H9 (cell line): ENCODE measurements at regions not wholly inside any gene's neighbourhood (a gene's known extent, or its start where the extent isn't known, plus 50 kb on each side); places are given as distances from the start of the nearest gene placed in this dataset.

Experiments used
- DNase-seq: peaks from one replicate; pipeline ENCODE4 v3.0.0-alpha.2; 2017
- H2AFZ ChIP-seq: one replicate; pipeline ENCODE4 v1.6.1; 2013; ENCODE audit warnings: mild to moderate bottlenecking, low read length, control low read depth, moderate library complexity
- H2AK5ac ChIP-seq: 2 replicates; pipeline ENCODE4 v1.6.1; 2013; ENCODE audit warnings: low read length, control low read depth, mixed read lengths; ENCODE audit not compliant: insufficient read length
- H2BK120ac ChIP-seq: one replicate; pipeline ENCODE4 v1.6.1; 2013; ENCODE audit warnings: low read depth, mild to moderate bottlenecking, low read length, control low read depth, inconsistent platforms; ENCODE audit not compliant: poor library complexity, severe bottlenecking
- H2BK12ac ChIP-seq: 2 replicates; pipeline ENCODE4 v1.6.1; 2013; ENCODE audit warnings: low read length, control low read depth, mixed read lengths, low read depth; ENCODE audit not compliant: insufficient read length
- H2BK15ac ChIP-seq: 2 replicates; pipeline ENCODE4 v1.6.1; 2013; ENCODE audit warnings: low read depth, low read length, control low read depth
- H2BK20ac ChIP-seq: one replicate; pipeline ENCODE4 v1.6.1; 2013; ENCODE audit warnings: low read depth, mild to moderate bottlenecking, low read length, control low read depth, inconsistent platforms; ENCODE audit not compliant: poor library complexity, severe bottlenecking
- H2BK5ac ChIP-seq: 2 replicates; pipeline ENCODE4 v1.6.1; 2013; ENCODE audit warnings: low read length, control low read depth, mixed read lengths; ENCODE audit not compliant: insufficient read length
- H3K14ac ChIP-seq: 2 replicates; pipeline ENCODE4 v1.6.1; 2013; ENCODE audit warnings: low read length, control low read depth; ENCODE audit not compliant: insufficient read depth
- H3K18ac ChIP-seq: 2 replicates; pipeline ENCODE4 v1.6.1; 2013; ENCODE audit warnings: low read depth, mild to moderate bottlenecking, mixed read lengths, low read length, control low read depth; ENCODE audit not compliant: insufficient read length
- H3K23ac ChIP-seq: 2 replicates; pipeline ENCODE4 v1.6.1; 2013; ENCODE audit warnings: low read length, control low read depth, mixed read lengths, low read depth; ENCODE audit not compliant: insufficient read length
- H3K23me2 ChIP-seq: 2 replicates; pipeline ENCODE4 v1.6.1; 2013; ENCODE audit warnings: low read depth, mild to moderate bottlenecking, mixed read lengths, low read length, control low read depth; ENCODE audit not compliant: insufficient read length, poor library complexity, severe bottlenecking
- H3K27ac ChIP-seq: 2 replicates; pipeline ENCODE4 v1.5.1; 2013; ENCODE audit warnings: low read length, control low read depth, mixed read lengths, low read depth; ENCODE audit not compliant: insufficient read length
- H3K27me3 ChIP-seq: 2 replicates; pipeline ENCODE4 v1.6.1; 2013; ENCODE audit warnings: low read length, control low read depth, inconsistent platforms; ENCODE audit not compliant: insufficient read depth
- H3K4ac ChIP-seq: 2 replicates; pipeline ENCODE4 v1.6.1; 2013; ENCODE audit warnings: low read depth, mild to moderate bottlenecking, control low read depth, inconsistent platforms, low read length, moderate library complexity
- H3K4me1 ChIP-seq: 2 replicates; pipeline ENCODE4 v1.6.1; 2013; ENCODE audit warnings: low read length, control low read depth, inconsistent platforms; ENCODE audit not compliant: insufficient read depth
- H3K4me2 ChIP-seq: 2 replicates; pipeline ENCODE4 v1.6.1; 2013; ENCODE audit warnings: low read length, control low read depth, mixed read lengths; ENCODE audit not compliant: insufficient read length, insufficient read depth
- H3K56ac ChIP-seq: 2 replicates; pipeline ENCODE4 v1.6.1; 2013; ENCODE audit warnings: low read depth, mild to moderate bottlenecking, mixed read lengths, low read length, control low read depth; ENCODE audit not compliant: insufficient read length
- H3K79me1 ChIP-seq: 2 replicates; pipeline ENCODE4 v1.6.1; 2013; ENCODE audit warnings: low read depth, mild to moderate bottlenecking, moderate library complexity, low read length, control low read depth, inconsistent platforms; ENCODE audit not compliant: insufficient read depth, poor library complexity, severe bottlenecking
- H3K79me2 ChIP-seq: 2 replicates; pipeline ENCODE4 v1.6.1; 2013; ENCODE audit warnings: low read length, control low read depth, inconsistent platforms; ENCODE audit not compliant: insufficient read depth
- H3K9ac ChIP-seq: 2 replicates; pipeline ENCODE4 v1.6.1; 2013; ENCODE audit warnings: low read length, control low read depth, mixed read lengths; ENCODE audit not compliant: insufficient read length; ENCODE audit errors: extremely low read depth
- H3K9me3 ChIP-seq: one replicate; pipeline ENCODE4 v1.6.1; 2013; ENCODE audit warnings: low read depth, low read length, inconsistent platforms; ENCODE audit not compliant: control insufficient read depth
- H3T11ph ChIP-seq: one replicate; pipeline ENCODE4 v1.6.1; 2013; ENCODE audit warnings: mild to moderate bottlenecking, low read length, control low read depth, inconsistent platforms
- H4K20me1 ChIP-seq: one replicate; pipeline ENCODE4 v1.6.1; 2013; ENCODE audit not compliant: control insufficient read depth, insufficient read length, insufficient read depth
- H4K5ac ChIP-seq: 2 replicates; pipeline ENCODE4 v1.6.1; 2013; ENCODE audit warnings: low read depth, mild to moderate bottlenecking, mixed read lengths, low read length, control low read depth; ENCODE audit not compliant: insufficient read length
- H4K8ac ChIP-seq: replicated peaks from 2 replicates; pipeline ENCODE4 v1.6.1; 2013; ENCODE audit warnings: low read length, control low read depth, mixed read lengths, low read depth; ENCODE audit not compliant: insufficient read length
- H4K91ac ChIP-seq: 2 replicates; pipeline ENCODE4 v1.6.1; 2013; ENCODE audit warnings: low read depth, mild to moderate bottlenecking, moderate library complexity, mixed read lengths, low read length, control low read depth; ENCODE audit not compliant: insufficient read length
- H3K27ac Mint-ChIP-seq, 3 experiments: 2 replicates in 2 of 3; 3 replicates in 1 of 3; pipeline ENCODE4 v1.8.0; 2020 to 2021; ENCODE audit warnings: mixed read lengths in 3 of 3, mild to moderate bottlenecking in 1 of 3, moderate library complexity in 1 of 3
- H3K27me3 Mint-ChIP-seq: 2 replicates; pipeline ENCODE4 v1.8.0; 2021; ENCODE audit warnings: low read depth, mild to moderate bottlenecking, moderate library complexity, mixed read lengths
- H3K36me3 Mint-ChIP-seq, 3 experiments: 2 replicates in 2 of 3; 3 replicates in 1 of 3; pipeline ENCODE4 v1.8.0; 2020 to 2021; ENCODE audit warnings: low read depth in 3 of 3, mixed read lengths in 3 of 3; ENCODE audit not compliant: insufficient read depth in 1 of 3
- H3K4me1 Mint-ChIP-seq, 2 experiments: 2 replicates each; pipeline ENCODE4 v1.8.0; 2020; ENCODE audit warnings: mixed read lengths in 2 of 2
- H3K4me3 Mint-ChIP-seq, 2 experiments: 2 replicates in 1 of 2; 3 replicates in 1 of 2; pipeline ENCODE4 v1.8.0; 2020 to 2021; ENCODE audit warnings: mild to moderate bottlenecking in 2 of 2, mixed read lengths in 2 of 2, moderate library complexity in 1 of 2
- H3K9me3 Mint-ChIP-seq, 2 experiments: 2 replicates in 1 of 2; 3 replicates in 1 of 2; pipeline ENCODE4 v1.8.0; 2020; ENCODE audit warnings: mild to moderate bottlenecking in 2 of 2, mixed read lengths in 2 of 2, moderate library complexity in 1 of 2
- CTCF ChIP-seq: fragments of 200-600 bp; sonication (generic); conservative IDR thresholded peaks from 3 replicates; pipeline ENCODE4 v1.8.0; 2021; ENCODE audit warnings: antibody characterized with exemption, mild to moderate bottlenecking

- Histone ChIP-seq H2AK5ac (no peak overlapping the region), H3K4me2 (no peak overlapping the region), H3T11ph (no peak overlapping the region), H3K9me3 (no peaks in the 10 kb centered on the region), H3K4ac (no peak overlapping the region), H3K79me2 (no peaks in the 10 kb centered on the region), H3K79me1 (no peaks in the 10 kb centered on the region), H2BK120ac (no peak overlapping the region), H2BK20ac (no peak overlapping the region), H4K20me1 (no peaks in the 10 kb centered on the region), H3K14ac (no peak overlapping the region), H3K9ac (no peak overlapping the region), H2BK15ac (no peak overlapping the region), H4K5ac (no peak overlapping the region), H4K91ac (no peak overlapping the region), H2AFZ (no peak overlapping the region), H3K23me2 (no peaks in the 10 kb centered on the region), H3K23ac (no peak overlapping the region), H3K56ac (no peak overlapping the region), H3K4me1 (no peaks in the 10 kb centered on the region), H3K27me3 (no peaks in the 10 kb centered on the region), H3K18ac (no peak overlapping the region), H2BK12ac (no peak overlapping the region), H3K27ac (no peak overlapping the region), H4K8ac (no peak overlapping the region), H2BK5ac (no peak overlapping the region)
- no peak for TF ChIP-seq CTCF
- Mint-ChIP-seq H3K4me3 (no peak overlapping the region), H3K4me1 (peaks cover 42 to 45% of the 10 kb centered on the region in 2 experiments), H3K9me3 (peaks cover 8 to 13% of the 10 kb centered on the region in 2 experiments), H3K36me3 (peaks cover 7 to 28% (median 9%) of the 10 kb centered on the region in 3 experiments), H3K27me3 (peaks cover 2% of the 10 kb centered on the region; the same call in 1 of the 2 replicates), H3K27ac (peak overlapping the region; percentile 77 to 93 (median 81); a peak in 5 of 7 replicates)
- DNase-seq, result no peak
These were observed 721.8 kb upstream of the NCAM2 start for GRCh38 chr21:20276377-20276776.
